Spinal cord (tissue), 9 donors: ENCODE measurements at regions not wholly inside any gene's neighbourhood (a gene's known extent, or its start where the extent isn't known, plus 50 kb on each side); places are given as distances from the start of the nearest gene placed in this dataset.

Experiments used
- DNase-seq, 6 donors: peaks; one replicate each; pipeline versions ENCODE4 v3.0.0 to v3.0.0-alpha.2; 2013 to 2015; ENCODE audit warnings: low spot score in 6 of 6, low read depth in 4 of 6
- H3K27ac ChIP-seq: one replicate; pipeline ENCODE4 v1.5.1; 2013; ENCODE audit warnings: low read depth, low read length, control low read depth
- H3K27me3 ChIP-seq: one replicate; pipeline ENCODE4 v1.6.1; 2013; ENCODE audit warnings: low read length; ENCODE audit not compliant: control insufficient read depth, insufficient read depth
- H3K36me3 ChIP-seq: one replicate; pipeline ENCODE4 v1.6.1; 2013; ENCODE audit warnings: low read length; ENCODE audit not compliant: control insufficient read depth, insufficient read depth
- H3K4me1 ChIP-seq: one replicate; pipeline ENCODE4 v1.6.1; 2013; ENCODE audit warnings: low read length; ENCODE audit not compliant: control insufficient read depth, insufficient read depth
- H3K4me3 ChIP-seq: one replicate; pipeline ENCODE4 v1.5.1; 2013; ENCODE audit warnings: low read depth, low read length, control low read depth
- H3K9me3 ChIP-seq: one replicate; pipeline ENCODE4 v1.6.1; 2013; ENCODE audit warnings: low read length; ENCODE audit not compliant: control insufficient read depth, insufficient read depth
- WGBS: methylation state at CpG from one replicate; pipeline ENCODE4 v1.1.5; 2013; ENCODE audit warnings: missing lambda C conversion rate; ENCODE audit not compliant: insufficient coverage; 5-methylcytosine and 5-hydroxymethylcytosine counted together
- donor health status: healthy.

DNA sequence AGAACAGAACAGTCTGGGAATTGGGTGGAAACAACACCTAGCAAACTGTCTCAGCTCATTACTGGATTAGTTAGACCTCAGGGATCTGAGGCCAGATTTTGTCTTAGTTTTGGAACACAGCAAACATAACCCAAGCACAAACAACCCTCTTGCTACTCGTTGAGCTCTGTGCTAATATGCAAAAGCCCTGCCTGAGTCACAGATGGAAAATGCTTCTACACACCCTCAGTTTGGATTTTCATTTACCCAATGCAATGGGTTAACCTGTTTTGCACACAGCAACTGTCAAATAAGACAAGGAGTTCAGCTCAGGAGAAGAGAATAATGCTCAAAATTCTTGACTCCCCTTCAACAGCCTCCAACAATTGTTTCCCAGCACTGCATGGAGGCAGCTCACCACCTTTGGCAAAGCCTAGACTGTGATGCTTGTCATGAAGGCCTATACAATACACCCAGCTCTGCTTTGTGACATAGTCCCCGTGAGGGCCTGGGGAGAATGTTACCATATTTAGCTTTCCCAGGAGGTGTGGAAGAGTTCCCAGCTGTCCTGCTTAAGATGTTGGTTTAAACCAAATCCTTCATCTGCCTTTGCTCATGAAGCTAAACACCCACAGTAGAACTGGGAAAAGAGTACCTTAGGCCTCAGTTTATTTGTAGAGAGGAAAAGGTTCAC lies 68.9 kb upstream of the MNS1 start:
- 67% methylated on average over 1 of the region's 2 CpGs for WGBS
- H3K27ac ChIP-seq, result no peak overlapping the region
- H3K4me1 ChIP-seq, result no peaks in the 10 kb centered on the region
- DNase-seq, result peak in 3 of 6 donors; percentile 15 to 94 (median 29)
- no peaks in the 10 kb centered on the region for H3K9me3 ChIP-seq
- no peak overlapping the region for H3K4me3 ChIP-seq
- H3K36me3 ChIP-seq, result no peaks in the 10 kb centered on the region
- no peaks in the 10 kb centered on the region for H3K27me3 ChIP-seq

DNA sequence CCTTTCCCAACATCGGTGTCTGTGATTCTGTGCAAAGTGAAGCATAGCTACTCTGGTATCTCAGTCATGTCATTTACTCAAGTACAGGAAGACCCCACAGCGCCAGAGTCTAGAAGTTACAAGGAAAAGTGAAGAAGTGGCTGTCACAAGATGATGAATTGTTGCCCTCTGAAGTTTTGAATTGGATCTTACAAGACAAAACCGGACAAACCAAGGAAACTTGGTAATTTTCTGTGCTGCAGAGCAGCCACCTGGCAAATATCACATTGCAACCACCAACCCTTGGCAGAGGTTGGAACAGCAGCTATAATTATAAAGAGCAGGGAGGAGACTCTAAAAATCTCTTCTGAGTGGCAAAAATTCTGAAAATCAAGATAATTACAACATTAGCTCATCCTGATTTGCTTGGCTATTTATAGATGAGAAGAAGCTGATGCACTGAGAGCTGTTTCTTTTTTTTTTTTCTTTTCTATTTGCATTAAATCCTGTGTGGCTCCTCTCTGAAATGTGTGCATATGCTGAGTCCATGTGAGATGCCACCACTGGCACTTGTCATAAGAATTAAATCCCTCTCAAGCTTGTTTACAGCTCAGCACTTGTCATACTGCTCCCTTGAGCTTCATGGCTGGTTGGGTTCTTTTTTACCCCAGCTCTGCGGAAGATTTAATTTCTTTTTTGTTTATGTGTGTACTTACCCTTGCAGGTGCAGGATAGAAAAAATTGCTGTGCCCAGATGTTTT lies 68.0 kb upstream of the MNS1 start:
- Histone ChIP-seq H3K27ac (no peak overlapping the region), H3K36me3 (no peaks in the 10 kb centered on the region), H3K4me3 (no peak overlapping the region), H3K27me3 (no peaks in the 10 kb centered on the region), H3K9me3 (no peaks in the 10 kb centered on the region), H3K4me1 (no peaks in the 10 kb centered on the region)
- no CpG with 5 or more reads among the region's 4 CpGs for WGBS
- DNase-seq, result peak in 2 of 6 donors; percentile 40 to 92

DNA sequence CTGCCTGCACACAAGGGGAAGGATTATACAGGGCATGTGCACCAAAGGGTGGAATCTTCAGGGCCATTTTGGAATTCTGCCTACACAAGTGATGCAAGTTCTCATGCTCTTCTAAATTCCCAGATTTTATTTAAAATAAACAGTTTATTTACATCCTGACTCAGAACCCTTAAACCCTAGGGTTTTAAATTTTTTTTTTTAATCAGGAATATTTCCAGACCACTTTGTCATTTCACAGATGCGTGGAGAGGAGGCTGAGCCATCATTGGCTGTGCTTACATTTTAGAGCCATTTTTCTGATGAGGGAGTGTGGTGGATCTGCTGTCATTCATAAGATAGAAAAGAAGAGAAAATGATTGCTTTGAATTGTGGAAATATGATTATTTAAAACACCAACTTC lies 65.2 kb upstream of the MNS1 start:
- H3K4me1 ChIP-seq, result no peaks in the 10 kb centered on the region
- H3K4me3 ChIP-seq, result no peak overlapping the region
- H3K36me3 ChIP-seq, result no peaks in the 10 kb centered on the region
- H3K27me3 ChIP-seq, result no peaks in the 10 kb centered on the region
- H3K9me3 ChIP-seq, result no peaks in the 10 kb centered on the region
- no peak overlapping the region for H3K27ac ChIP-seq
- no CpG with 5 or more reads among the region's 1 CpG for WGBS
- no peak for DNase-seq

DNA sequence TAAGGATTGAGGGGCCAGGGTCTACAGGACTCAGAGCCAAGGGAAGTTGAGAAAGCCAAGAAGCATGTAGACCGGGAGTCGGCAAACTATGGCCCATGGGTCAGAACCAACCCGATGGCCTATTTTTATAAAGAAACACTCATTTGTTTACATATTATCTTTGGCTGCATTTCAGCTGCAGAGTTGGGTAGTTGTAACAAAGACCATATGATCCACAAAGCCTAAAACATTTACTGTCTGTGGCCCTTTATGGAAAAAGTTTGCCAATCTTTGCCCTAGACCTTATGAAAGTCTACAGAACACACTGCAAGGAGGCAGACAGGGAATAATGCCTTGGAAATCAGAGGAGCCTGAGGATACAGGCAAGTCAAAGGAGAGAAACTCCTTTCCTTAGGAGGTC lies 63.2 kb upstream of the MNS1 start:
- H3K27ac ChIP-seq, result no peak overlapping the region
- H3K4me1 ChIP-seq, result no peaks in the 10 kb centered on the region
- H3K9me3 ChIP-seq, result no peaks in the 10 kb centered on the region
- WGBS, result no CpG with 5 or more reads among the region's 3 CpGs
- H3K27me3 ChIP-seq, result no peaks in the 10 kb centered on the region
- no peak for DNase-seq
- no peak overlapping the region for H3K4me3 ChIP-seq
- H3K36me3 ChIP-seq, result no peaks in the 10 kb centered on the region

DNA sequence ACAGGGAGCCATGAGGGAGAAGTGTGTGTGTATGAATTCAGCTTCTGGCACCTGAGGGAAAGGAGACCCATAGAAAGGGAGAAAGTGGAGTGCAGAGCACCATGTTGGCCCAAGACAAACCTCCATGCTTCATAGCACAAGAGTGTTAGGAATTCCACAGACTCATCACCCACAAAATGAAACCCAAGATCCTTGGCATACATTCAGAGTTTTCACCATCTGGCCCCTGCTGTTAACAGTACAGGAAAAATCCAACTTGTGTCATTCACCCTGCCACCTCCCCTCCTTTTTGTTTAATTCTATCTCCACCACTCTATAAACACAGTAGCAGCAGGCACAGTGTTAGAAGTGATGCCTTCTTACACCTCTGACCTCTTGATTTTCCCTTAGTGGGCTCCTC lies 60.0 kb upstream of the MNS1 start:
- no peak for DNase-seq
- H3K27me3 ChIP-seq, result no peaks in the 10 kb centered on the region
- H3K36me3 ChIP-seq, result no peaks in the 10 kb centered on the region
- H3K9me3 ChIP-seq, result no peaks in the 10 kb centered on the region
- no peaks in the 10 kb centered on the region for H3K4me1 ChIP-seq
- H3K4me3 ChIP-seq, result no peak overlapping the region
- no peak overlapping the region for H3K27ac ChIP-seq

DNA sequence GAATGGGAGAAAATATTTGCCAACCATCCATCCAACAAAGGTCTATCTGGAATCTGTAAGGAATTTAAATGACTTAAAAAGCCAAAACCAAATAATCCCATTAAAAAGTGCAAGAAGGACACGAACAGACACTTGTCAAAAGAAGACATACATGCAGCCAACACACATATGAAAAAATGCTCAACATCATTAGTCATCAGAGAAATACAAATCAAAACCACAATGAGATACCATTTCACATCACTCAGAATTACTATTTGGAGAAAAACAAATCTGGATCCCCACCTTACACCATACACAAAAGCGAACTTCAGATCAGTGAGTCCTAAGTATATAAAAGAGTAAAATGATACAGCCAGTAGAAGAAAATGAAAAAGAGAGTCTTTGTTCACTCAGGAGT lies 58.6 kb upstream of the MNS1 start:
- no peaks in the 10 kb centered on the region for H3K27me3 ChIP-seq
- WGBS, result 0% methylated on average over 1 of the region's 2 CpGs
- no peak for DNase-seq
- no peak overlapping the region for H3K27ac ChIP-seq
- no peaks in the 10 kb centered on the region for H3K4me1 ChIP-seq
- no peaks in the 10 kb centered on the region for H3K36me3 ChIP-seq
- H3K9me3 ChIP-seq, result no peaks in the 10 kb centered on the region
- H3K4me3 ChIP-seq, result no peak overlapping the region

DNA sequence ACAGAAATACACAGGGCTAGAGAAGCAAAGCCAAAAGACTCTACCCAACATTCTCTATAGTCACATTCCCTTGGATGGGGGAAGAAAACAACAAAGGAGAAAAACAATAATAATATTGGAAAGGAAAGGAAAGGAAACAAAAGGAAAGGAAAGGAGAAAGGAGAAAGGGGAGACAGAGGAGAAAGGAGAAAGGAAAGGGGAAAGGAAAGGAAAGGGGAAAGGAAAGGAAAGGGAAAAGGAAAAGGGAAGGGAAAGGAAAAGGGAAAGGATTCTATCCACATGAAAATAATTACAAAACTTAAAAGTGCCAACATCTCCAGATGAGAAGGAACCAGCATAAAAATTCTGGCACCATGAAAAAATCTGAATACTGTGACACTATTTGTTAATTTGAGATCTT lies 54.1 kb upstream of the MNS1 start:
- Histone ChIP-seq H3K9me3 (peaks cover 2% of the 10 kb centered on the region), H3K36me3 (no peaks in the 10 kb centered on the region), H3K27ac (no peak overlapping the region), H3K4me1 (no peaks in the 10 kb centered on the region), H3K4me3 (no peak overlapping the region), H3K27me3 (no peaks in the 10 kb centered on the region)
- no peak for DNase-seq
